GM12892 (cell line): ENCODE measurements at regions not wholly inside any gene's neighbourhood (a gene's known extent, or its start where the extent isn't known, plus 50 kb on each side); places are given as distances from the start of the nearest gene placed in this dataset.

Experiments used
- POLR2A ChIP-seq: IDR thresholded peaks from 2 replicates; pipeline ENCODE4 v1.6.1; 2011; ENCODE audit warnings: low read depth, low read length, control low read depth
- TAF1 ChIP-seq: IDR thresholded peaks from 2 replicates; pipeline ENCODE4 v1.6.1; 2011; ENCODE audit warnings: low read depth, mild to moderate bottlenecking, control low read depth, low read length, borderline replicate concordance

DNA sequence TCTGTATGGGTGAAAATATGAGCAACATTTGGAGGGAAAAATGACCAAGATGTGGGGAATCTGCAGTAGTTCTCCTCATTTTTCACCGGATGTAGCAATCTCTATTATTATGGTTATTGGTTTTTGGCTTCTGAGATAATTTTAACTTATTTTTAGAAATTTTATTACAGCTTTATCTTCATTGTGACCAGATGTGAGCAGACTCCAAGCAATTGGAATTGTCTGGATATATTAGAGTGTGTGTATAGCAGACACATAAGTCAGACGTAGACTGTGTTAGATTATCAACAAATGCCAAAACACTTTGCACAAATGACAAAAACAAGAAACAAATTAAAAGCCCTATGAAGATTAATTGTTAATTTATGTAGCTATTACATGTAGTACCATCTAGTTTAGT lies 249.1 kb downstream of the DNAJB9 start:
- no peak for TF ChIP-seq TAF1
- no peak for TF ChIP-seq POLR2A
